ENCODE measurements at regions not wholly inside any gene's neighbourhood (a gene's known extent, or its start where the extent isn't known, plus 50 kb on each side); places are given as distances from the start of the nearest gene placed in this dataset.

DNA sequence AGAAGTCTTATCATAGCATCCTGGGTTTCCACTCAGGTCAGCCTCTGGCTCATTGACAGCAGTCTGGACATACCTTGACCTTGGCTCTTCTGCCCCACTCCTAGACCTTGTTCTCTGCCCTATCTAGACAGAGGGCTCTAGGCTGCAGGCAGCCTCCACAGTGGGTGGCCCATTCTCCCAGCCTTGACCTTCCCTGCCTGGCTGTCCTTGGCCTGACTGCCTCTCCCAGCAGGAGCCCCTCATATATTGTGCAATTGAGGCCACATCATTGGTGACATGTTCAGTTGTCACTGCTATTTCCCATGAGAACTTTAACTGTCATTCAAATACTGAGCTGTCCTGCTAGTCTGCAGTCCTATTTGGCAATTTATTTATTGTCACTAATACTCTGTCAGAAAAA, 503.4 kb downstream of the PLXNA4 start:
- DNase-seq (ENCODE audit: low spot score), result no peak

- no peak for DNase-seq (ENCODE audit: low spot score)
Measured at GRCh38 chr7:132072165-132072564, 504.1 kb downstream of the PLXNA4 start.

GRCh38 chr7:132069306-132069705, 507.0 kb downstream of the PLXNA4 start:
- no peak for DNase-seq (ENCODE audit: low spot score)

- no peak for DNase-seq (ENCODE audit: low spot score)
Measured at GRCh38 chr7:132066761-132067171, 509.5 kb downstream of the PLXNA4 start.

GRCh38 chr7:132065989-132066603, 509.7 kb upstream of the PODXL start:
- no peak for DNase-seq (ENCODE audit: low spot score)

DNA sequence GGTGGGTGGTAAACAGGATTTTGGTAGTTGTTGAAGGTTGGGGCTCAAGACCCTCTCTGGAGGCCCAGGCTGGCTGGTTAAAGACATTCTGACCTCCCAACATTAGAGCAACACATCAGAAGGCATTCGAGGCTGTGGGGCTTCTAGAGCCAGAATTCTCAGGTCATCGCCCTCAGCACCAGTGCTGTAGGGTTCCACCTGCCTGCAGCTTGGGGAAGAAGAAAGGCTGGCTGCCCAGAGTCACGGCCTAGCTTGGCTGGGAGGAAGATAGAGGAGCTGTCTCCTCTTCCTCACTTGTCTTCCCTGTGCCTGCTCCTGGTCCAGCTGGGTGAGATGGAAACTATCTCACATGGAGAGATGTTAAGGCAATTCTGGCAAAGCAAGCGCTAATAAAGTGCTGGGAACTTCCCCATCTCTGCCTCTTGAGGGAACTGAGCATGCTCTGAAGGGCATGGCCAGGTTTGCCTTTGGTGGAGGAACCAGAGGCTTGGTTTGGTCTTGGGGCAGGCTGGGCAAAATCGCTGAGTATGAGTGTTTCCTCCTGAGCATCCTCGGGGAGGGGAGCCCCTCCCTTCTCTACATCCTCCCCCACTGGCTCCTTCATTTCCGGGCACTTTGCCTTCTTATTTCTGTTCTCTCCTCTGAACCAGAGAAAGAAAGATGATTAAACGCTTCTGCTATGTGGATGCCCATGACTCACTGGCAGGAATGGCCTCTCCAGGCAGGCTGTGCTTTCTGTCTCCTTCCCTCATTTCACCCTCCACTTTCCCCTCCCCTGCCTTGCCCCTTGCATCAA, 509.0 kb upstream of the PODXL start:
- no peak for DNase-seq (ENCODE audit: low spot score)

DNA sequence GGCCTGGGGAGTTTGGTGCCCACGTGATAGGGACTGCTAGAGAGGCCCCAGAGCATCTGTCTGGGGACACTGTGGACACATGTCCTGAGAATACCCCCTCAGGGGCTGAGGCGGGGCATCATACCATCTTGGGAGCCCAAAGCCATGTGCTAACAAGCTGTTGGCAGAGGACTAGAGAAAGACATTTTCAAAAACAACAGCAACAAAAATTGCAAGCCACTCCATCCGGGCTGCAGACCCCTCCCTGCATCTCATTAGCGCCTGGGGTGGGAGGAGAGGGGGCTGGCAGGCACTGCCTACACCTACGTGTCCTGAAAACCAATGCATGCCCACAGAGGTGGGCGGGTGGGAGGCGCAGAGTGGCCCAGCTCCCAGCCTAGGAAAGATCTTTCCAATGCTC, 507.4 kb upstream of the PODXL start:
- no peak for DNase-seq (ENCODE audit: low spot score)

DNA sequence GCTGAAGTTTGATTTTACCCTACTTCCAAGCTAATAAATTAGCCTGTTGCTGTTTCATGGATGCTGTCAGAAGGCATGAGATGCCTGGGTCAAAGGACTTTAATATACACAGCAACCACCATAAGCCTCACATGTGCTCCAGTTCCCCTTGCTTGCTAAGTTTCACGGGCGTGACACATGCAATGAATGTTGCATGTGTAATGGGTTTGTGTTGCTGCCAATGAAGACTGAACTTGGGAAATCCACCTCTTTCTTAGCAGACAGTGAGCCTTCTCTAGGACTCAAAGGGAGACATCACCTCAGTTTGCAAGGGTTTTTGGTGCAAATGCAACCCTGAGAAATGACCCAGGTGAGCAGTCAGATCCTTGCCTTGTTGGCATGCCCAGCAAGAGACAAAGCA, 505.5 kb upstream of the PODXL start:
- DNase-seq (ENCODE audit: low spot score), result no peak

- no peak for DNase-seq (ENCODE audit: low spot score)
Measured at GRCh38 chr7:132059141-132059540, 502.7 kb upstream of the PODXL start.

- DNase-seq (ENCODE audit: low spot score), result no peak
Measured at GRCh38 chr7:132055336-132056120, 499.1 kb upstream of the PODXL start.

DNA sequence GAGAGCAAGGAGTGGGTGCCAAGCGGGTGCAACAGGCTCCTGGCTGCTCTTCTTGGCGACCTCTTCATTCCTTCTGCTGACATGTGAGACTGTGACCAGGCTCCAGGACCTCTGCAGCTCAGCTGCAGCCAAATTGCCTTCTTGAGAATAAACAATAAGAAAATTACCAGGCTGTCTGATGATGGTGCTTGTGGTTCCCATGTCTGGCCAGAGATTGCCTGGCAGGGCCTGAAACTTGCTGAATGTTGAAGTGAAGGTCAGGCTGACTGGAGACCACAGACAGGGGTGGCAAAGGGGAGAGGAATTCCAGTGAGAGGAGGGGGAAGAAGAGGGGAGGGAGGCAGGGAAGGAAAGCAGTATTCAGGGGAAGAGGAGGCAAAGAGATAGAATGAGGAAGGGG, 497.4 kb upstream of the PODXL start:
- no peak for DNase-seq (ENCODE audit: low spot score)

DNA sequence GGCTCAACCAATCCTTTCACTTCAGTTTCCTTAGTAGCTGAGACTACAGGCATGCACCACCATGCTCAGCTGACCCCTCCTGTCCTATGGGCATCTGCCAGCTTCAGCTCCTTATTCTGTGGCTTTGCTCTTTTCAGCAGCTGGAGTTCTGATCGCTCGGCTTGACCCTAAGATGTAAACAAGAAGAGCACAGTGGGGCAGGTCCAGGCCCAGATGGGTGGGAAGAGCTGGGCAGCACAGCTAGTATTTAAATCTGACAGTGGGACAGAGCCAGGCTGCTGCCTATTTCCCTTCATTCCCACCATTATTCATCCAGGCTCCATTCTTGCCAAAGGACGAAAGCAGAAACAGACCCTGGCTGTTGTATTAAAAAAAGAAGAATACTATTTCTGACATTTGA, 494.9 kb upstream of the PODXL start:
- DNase-seq (ENCODE audit: low spot score), result no peak

DNA sequence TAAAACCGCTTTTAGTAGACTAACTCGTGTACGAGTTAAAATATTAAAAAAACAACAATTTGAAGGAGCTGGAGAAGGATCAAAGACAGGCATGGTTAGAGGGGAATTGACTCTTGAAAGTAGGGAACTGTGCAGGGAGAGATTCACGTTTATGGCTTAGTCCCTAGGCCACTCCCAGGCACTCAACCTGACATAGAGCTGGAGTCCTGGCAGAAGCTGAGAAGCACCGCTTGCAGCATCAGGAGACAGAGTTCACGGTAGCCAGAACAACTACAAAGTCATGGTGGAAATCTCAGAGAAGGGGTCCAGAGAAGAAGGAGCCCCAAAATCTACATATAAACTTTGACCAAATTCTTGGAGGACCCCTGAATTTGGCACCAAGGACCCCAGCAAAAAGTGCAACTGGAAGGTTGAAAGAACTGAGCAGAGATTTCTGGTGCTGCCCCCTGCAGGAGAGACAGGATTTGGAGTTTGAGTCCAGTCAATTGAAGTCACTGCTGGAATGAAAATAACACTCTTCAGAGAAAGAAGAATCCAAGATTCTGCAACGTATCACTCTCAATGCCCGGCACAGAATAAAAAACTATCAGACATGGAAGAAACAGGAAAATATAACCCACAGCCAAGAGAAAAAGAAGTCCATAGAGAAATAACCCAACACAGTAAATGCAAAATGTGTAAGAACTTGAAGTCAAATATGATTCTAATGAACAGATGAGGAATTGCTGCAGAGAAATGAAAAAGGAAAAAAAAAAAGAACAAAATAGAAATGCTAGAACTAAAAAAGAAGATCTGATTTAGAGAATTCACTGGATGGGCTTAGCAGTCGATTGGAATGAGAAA, 493.3 kb upstream of the PODXL start:
- DNase-seq (ENCODE audit: low spot score), result peak; percentile 63

DNA sequence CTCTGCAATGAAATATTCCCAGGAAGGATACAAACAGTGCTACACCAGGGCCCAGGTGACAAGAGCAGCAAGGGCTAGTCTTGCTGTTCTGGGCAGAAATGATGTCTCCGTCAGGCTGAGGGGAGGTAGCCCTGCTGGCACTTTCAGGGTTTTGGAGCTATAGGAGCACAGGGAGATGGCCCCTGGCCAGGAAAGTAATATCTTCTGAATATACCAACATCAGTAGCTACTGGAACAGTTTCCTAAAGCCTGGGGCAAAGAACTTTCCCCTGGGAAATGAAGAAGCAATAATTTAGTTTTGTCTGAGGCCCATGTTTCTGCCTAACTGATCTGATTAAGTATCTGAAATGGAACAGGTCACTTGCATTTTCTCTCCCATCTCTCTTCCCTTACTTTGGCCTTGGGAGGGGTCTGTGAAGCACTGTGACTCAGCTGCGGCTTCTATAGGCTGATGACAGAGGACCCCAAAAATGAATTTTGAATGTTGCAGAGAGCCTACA, 489.1 kb upstream of the PODXL start:
- no peak for DNase-seq (ENCODE audit: low spot score)

DNA sequence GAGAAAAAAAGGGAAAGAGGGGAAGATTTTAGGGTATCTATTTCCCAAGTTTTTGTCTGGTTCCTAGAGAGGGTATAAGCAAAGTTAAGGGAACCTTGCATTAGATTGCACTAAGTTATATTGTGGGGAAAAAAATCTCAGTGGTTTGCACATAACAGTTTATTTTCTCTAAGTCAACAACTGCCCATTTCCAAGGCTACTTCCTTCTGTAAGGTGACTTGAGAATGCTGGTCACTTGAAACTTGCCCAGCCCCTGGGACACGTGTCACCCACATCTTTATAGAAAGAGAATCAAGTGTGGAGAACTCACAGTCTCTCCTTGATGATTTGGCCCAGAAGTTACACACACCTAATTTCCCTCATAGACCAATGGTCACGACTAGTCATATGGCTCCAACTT, 488.6 kb upstream of the PODXL start:
- no peak for DNase-seq (ENCODE audit: low spot score)

DNA sequence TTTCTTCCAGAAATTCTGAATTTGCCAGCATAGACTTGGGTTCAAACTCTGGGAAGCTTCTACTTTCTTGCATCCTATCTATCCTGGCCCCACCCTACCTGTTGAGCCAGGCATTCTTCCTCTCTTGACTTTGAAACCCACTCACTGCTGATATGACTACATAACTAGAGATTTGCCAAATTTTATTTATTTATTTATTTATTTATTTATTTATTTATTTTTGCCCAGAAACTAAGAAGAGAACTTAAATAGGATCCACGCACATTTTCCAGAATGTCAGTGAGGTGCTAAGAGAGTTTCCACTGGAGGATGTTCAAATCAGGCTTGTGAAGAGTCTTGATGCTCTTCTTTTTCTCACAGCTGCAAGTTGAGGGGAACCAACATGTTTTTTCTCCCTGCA, 487.8 kb upstream of the PODXL start:
- no peak for DNase-seq (ENCODE audit: low spot score)

DNA sequence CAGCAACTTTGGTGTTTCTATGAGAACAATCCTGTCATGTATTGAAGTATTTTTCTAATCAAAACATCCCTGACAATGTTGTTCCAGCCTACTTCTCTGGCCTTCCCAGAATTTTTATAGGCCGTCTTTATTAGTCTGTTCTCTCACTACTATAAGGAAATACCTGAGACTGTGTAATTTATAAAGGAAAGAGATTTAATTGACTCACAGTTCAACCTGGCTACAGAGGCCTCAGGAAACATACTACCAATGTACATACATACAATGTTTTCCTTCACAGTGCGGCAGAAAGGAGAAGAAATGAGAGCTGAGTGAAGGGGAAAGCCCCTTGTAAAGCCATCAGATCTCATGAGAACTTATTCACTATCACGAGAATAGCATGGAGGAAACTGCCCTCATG, 484.7 kb upstream of the PODXL start:
- no peak for DNase-seq (ENCODE audit: low spot score)

DNA sequence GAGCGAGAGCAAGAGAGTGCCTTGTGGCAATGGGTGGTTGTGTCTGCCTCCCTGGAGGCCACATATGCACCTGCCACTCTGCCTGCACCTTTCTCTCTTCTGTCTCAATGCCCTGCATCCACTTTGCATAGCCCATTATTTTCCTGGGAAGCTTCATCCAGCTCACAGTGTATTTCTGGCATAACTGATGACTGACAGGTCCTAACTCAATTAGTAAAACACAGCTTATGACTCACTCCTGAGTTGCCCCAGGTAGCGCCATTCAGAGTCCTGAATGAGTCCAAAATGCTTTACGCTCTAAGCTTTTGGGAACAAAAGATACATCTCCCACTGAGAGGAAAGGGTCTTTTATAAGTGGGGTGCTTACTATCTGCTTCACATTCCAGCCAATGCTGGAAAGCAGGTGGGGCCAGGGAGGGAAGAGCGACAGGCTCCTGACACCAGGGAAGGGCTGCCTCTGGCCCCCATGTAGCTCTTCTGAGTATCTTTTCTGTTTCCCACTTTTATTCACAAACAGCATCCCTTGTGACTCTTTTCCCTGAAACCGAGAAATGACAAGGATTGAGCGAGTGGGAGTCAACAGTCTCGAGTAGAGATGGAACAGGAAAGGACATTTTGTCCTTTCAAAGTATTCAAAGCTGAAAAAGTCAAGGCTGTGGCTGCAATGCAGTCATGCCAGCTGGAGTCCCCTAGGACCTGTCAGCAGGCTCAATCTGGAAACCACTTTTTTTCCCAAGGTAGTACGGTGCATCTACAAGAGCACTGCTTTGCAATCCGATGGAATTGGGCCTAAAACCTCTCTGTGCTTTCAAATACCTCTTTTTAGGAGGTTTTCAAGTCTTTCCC, 479.3 kb upstream of the PODXL start:
- no peak for DNase-seq (ENCODE audit: low spot score)

DNA sequence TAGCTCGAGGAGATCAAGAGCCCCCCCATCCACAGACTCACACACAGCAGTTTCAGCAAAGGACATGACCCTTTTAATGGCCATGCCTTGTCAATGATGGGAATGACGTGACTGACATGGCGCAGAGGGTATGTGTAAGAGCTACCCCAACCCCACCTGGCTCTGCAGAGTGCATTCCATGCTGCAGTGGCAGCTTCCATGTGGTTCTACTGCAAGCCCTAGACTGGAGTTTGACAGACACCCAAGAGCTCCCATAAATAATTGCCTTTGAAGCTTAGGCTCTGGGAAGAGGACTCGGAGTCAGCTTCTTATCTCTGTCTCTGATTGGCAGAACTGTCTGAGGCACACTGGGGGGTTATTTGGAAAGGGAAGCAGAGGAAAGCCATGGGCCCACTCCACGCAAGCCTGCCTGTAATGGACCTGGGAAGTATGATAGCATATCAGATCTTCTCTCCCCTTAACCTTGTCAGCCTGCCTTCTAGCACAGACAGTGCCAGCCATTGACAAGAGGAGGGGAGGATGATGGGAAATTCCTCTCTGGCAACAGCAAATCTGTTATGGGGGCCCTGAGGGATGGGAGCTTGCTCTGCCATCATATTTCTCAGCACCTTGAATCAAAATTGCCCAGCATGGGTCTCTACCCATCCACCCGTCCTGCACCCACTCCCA, 478.5 kb upstream of the PODXL start:
- DNase-seq (ENCODE audit: low spot score), result no peak

DNA sequence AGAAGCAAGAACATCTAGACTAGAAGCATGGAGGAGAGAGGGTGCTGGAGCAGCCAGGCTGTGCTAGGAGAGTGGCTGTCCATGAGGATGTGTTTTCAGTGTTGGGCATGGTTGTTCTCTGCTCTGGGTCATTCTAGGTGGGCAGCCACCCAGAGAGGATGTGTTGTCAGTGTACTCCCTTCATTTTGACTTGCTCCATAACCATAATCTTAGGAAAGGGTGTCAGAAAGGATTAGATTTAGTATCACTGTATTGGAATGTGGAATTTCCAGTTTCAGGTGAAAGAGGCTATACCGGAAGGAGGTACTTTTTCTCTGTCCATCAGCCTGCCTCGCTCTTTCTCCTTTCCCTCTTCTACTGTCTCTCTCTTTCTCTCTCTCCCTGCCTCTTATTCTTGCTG, 474.5 kb upstream of the PODXL start:
- DNase-seq (ENCODE audit: low spot score), result no peak

Measured in NAMALWA (cell line).